MG63 (cell line): ENCODE measurements at regions not wholly inside any gene's neighbourhood (a gene's known extent, or its start where the extent isn't known, plus 50 kb on each side); places are given as distances from the start of the nearest gene placed in this dataset.
"Not testable (repeated sequence)": the region's sequence is repeated elsewhere in the genome, so short reads cannot be mapped to it uniquely, and the experiment has no call there.

Experiments
- DNase-seq: peaks from one replicate; pipeline ENCODE4 v3.0.0-alpha.2; 2020
- H3K27me3 ChIP-seq: fragments of 250-450 bp; sonication (Bioruptor Pico); 2 replicates; pipeline ENCODE4 v1.5.1; 2020; ENCODE audit warnings: mild to moderate bottlenecking, moderate library complexity
- H3K36me3 ChIP-seq: fragments of 250-450 bp; sonication (Bioruptor Pico); 2 replicates; pipeline ENCODE4 v1.5.1; 2020; ENCODE audit warnings: mild to moderate bottlenecking, moderate library complexity
- H3K4me3 ChIP-seq: fragments of 250-450 bp; sonication (Bioruptor Pico); 2 replicates; pipeline ENCODE4 v1.5.1; 2020; ENCODE audit warnings: mild to moderate bottlenecking, moderate library complexity
- H3K9me3 ChIP-seq: fragments of 250-450 bp; sonication (Bioruptor Pico); 2 replicates; pipeline ENCODE4 v1.5.1; 2020; ENCODE audit warnings: mild to moderate bottlenecking, moderate library complexity

DNA sequence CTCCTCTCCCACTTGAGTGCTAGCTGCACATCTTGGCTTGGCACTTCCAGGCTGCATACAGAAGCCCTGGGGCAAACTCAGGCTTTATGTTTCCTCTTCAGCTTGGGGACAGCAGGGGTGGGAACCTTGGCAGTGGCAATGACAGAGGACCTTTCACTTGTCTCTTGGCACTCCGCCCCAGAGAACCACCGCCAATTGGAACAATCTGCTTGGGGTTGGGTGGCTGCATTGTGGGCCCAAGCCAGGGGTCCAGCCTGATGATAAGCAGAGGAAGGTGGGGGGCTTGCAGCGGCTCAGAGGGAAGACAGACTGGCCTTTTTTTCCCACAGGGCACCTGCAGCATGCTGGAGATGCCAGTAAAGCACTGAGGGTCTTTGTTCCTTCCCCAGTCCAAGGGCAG is 179.0 kb upstream of the NMUR2 start:
- H3K36me3 ChIP-seq, result no peaks in the 10 kb centered on the region
- DNase-seq, result no peak
- H3K4me3 ChIP-seq, result no peak overlapping the region
- no peaks in the 10 kb centered on the region for H3K9me3 ChIP-seq
- no peaks in the 10 kb centered on the region for H3K27me3 ChIP-seq

DNA sequence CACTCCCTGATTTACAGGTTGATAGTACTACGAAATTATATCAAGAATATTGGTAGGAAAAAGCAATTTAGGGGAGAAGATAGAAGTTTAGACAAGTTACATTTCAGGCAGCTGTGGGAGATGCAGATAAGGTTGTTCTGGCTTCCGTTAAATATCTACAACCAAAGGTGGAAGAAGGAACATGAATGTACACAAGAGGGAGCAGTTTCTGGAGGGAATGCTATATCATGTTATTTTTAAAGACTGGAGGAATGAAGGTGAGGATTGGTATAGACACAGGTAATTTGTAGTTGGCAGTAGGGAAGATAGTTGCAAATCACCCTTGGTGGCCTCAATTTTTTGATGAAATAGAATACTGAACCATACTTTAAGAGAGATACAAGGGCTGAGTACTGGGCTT is 187.3 kb upstream of the NMUR2 start:
- DNase-seq, result no peak
- 0 out of 2 replicates have a peak, but pooled peaks cover 2% of the 10 kb centered on the region for H3K9me3 ChIP-seq

DNA sequence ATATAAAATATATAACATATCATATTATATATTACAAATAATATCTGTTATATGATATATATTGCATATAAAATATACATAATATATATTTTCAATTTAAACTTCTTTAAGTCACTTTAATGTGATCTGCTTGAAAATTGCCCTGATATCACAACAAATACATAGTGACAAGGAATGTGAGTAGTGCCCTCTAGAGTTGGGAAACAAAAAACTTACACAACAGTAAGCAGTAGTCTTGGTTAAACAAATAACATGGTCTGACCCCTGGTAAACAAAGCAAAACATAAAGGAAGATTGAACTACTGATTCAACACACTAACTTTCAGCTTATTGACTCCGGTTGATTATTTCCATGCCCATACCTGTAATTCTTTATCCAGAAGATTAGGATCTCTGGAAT is 188.3 kb upstream of the NMUR2 start:
- no peak overlapping the region for H3K4me3 ChIP-seq
- DNase-seq, result no peak
- no peaks in the 10 kb centered on the region for H3K36me3 ChIP-seq
- H3K27me3 ChIP-seq, result no peaks in the 10 kb centered on the region
- H3K9me3 ChIP-seq, result 0 out of 2 replicates have a peak, but pooled peaks cover 2% of the 10 kb centered on the region

More for the DNA sequence above, 187.3 kb upstream of the NMUR2 start:
- H3K27me3 ChIP-seq, result no peaks in the 10 kb centered on the region
- no peaks in the 10 kb centered on the region for H3K36me3 ChIP-seq
- H3K4me3 ChIP-seq, result no peak overlapping the region

DNA sequence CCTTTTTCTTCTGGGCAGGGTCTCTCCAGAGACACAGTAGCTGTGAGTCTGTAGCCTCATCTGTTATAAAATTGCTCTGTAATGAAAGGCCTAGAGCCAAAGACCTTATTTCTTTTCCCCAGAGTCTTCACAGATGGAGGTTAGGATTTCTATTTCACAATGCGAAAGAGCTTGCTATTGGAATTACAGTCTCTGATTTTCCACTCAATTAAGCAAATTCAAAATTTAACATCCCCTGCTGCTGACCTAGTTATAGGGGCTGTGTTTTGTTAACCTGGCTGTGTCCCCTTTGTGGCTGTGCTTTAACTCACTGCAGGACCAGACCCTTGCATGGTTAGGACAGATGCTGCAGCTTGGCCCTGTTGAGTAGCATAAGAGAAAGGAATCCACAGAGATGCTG is 190.3 kb upstream of the NMUR2 start:
- DNase-seq, result no peak
- no peaks in the 10 kb centered on the region for H3K27me3 ChIP-seq
- H3K4me3 ChIP-seq, result no peak overlapping the region
- H3K9me3 ChIP-seq, result no peaks in the 10 kb centered on the region
- no peaks in the 10 kb centered on the region for H3K36me3 ChIP-seq

DNA sequence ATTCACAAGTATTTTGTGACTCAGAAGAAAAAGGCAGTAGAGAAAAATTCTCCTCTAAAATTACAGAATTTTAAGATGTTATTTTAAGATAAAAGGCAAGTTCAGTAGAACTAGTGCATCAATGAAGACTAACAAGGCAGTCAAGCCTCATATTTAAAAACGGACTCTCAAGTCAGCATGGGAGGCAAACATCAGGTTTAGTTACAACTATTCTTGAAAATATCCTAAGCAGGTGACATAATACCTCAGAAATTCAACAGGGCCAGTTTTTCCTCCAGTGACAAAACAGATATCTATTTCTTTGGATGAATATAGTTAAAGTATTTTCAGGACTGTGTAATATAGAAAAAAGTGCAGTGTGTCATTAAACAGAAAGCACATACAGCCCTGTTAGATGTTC is 194.0 kb upstream of the NMUR2 start:
- Histone ChIP-seq H3K9me3 (no peaks in the 10 kb centered on the region), H3K36me3 (no peaks in the 10 kb centered on the region), H3K4me3 (no peak overlapping the region), H3K27me3 (no peaks in the 10 kb centered on the region; the same call in 1 of the 2 replicates)
- no peak for DNase-seq

DNA sequence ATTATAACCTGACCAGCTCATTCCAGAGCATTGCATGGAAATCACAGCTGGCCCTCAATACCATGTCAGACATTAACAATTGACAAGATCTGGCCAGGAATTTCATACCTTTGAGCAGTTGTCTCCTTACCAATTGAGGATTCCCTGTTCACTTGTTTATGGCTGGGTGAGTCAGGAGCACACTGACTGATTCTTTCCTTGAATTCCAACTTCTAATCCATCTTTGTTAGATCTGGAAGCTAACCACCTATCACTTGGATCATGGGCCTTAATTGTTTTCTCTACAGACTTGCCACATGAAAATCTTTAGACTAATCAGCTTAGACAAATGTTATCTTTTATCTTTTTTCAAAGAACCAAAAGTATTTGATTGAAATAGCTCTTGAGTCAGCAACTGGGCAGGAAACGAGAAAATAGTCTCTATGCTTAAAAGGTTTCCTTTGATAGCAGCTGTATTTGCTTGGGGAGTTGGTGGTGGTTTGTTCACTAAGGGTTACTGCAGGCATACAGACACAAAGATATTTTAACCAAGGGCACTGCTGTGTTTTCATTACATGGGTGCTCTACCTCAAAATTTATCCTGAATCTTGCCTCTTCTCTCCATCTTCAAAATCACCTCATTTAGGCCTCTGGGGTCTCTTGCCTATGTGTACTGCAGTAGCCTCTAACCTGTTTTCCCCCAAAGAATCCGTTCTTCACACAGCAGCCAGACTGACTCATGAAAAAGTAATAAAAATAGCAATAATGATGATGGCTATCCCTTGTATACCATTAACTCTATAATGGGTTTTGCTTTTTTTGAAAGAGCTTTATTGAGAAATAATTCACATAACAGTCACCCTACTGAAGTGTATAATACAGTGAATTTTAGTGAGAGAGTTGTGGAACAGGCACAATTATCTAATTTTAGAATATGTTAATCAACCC is 197.0 kb upstream of the NMUR2 start:
- H3K36me3 ChIP-seq, result no peaks in the 10 kb centered on the region
- no peaks in the 10 kb centered on the region; the same call in 1 of the 2 replicates for H3K27me3 ChIP-seq
- H3K9me3 ChIP-seq, result no peaks in the 10 kb centered on the region
- H3K4me3 ChIP-seq, result no peak overlapping the region
- DNase-seq, result no peak

DNA sequence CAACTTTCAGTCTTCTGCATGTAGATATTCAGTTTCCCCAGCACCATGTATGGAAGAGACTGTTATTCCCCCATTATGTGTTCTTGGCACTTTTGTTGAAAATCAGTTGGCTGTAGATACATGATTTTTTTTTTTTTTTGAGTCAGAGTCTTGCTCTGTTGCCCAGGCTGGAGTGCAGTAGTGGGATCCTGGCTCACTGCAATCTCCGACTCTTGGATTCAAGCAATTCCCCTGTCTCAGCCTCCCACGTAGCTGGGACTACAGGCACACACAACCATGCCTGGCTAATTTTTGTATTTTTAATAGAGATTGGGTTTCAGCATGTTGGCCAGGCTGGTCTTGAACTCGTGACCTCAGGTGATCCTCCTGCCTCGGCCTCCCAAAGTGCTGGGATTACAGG is 201.0 kb upstream of the NMUR2 start:
- not testable (repeated sequence) for H3K9me3 ChIP-seq, H3K27me3 ChIP-seq, DNase-seq, H3K4me3 ChIP-seq, H3K36me3 ChIP-seq

DNA sequence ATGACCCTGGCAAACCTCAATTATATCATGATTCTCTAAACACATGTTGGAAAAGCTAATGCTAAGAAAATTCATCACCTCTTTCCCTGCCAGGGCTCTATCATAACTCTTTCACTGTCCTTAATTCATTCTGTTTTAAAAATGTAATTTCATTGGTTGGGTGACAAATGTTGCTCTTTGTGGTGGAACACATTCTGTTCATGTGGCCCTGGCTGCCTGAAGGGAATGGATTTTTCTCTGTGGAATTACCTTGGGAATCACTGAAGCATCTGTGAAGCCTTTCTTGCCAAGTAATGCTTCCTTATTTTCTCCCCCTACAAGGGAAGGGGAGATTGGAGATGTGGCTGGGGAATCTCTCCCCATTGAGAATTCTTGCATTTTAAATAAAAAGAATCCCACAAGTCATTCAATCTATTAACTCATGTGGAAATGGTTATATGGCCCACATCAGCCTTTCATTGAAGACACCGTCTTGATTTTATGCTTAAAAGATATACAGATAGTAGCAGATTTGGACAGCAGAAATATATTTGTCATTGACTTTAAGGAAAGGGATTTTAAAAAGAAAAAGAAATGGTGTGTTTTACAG is 201.8 kb upstream of the NMUR2 start:
- Histone ChIP-seq H3K27me3 (no peaks in the 10 kb centered on the region; the same call in 1 of the 2 replicates), H3K36me3 (no peaks in the 10 kb centered on the region), H3K4me3 (no peak overlapping the region), H3K9me3 (no peaks in the 10 kb centered on the region)
- DNase-seq, result no peak

DNA sequence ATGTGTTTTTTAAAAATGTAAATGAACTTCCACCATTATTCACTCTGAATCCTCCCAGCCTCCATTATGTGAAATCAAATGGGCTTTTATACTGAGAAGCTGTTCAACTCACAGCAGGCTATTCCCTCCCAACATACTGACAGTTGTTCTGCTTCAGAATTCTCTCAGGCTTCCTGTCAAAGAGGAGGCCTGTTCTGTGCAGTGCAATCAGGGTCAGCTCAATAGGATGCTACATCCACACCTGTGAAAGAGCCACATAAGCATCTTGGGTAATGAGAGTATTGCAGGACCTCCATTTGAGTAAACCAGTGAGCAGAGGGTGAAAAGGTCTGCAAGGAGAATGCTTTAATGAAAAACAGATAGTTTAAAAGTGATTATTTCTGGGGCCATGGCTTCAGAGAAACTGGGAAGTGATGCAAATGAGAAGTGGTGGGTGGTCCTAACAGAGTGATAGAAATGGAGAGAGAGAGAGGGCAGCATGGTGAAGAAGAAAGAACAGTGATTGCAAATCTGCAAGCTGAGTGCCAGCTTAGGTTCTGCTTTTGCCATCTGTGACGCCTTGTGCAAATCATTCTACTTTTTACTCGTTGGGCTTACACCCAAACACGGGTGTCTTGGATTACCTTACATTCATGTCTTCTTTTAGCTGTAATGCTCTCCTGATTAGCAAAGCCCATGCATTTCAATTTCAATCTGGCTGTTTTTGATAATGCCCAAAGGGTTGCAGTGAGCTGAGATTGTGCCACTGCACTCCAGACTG is 202.5 kb upstream of the NMUR2 start:
- H3K36me3 ChIP-seq, result no peaks in the 10 kb centered on the region
- no peaks in the 10 kb centered on the region for H3K9me3 ChIP-seq
- no peaks in the 10 kb centered on the region for H3K27me3 ChIP-seq
- H3K4me3 ChIP-seq, result no peak overlapping the region
- DNase-seq, result no peak

DNA sequence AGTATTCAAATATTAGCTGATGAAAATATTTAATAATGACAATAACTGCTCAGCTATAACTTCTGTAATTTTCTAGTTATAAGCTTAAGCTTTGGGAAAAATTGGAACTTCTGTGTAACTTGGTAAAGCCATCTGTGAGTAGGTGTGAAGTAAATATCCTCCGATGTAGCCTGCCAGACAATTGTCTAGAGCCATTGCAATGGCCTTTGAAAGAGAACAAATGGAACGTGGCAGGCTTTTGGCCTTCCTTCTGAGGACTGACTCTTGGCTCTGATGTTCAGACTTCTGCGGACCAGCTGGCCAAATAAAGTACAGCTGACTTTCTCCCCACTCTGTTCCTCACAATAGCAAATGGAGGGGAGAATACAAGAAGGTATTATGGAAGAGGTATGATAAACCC is 203.4 kb upstream of the NMUR2 start:
- DNase-seq, result no peak
- H3K9me3 ChIP-seq, result no peaks in the 10 kb centered on the region
- no peak overlapping the region for H3K4me3 ChIP-seq
- no peaks in the 10 kb centered on the region; the same call in 1 of the 2 replicates for H3K27me3 ChIP-seq
- no peaks in the 10 kb centered on the region for H3K36me3 ChIP-seq

DNA sequence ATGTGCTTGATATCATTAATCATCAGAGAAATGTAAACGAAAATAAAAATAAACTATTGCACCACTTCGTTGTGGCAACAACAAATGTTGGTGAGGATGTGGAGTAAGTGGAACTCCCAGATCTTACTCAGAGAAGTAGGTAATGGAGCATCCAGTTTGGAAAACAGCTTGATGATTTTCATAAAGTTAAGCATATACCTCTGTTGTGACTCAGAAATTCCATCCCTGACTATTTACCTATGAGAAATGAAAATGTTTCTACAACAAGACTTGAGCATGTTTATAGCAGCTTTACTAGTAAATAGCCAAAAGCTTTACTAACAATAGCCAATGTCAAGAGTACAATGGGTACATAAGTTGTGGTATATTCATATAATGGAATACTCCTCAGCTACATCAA is 214.7 kb upstream of the NMUR2 start:
- no peaks in the 10 kb centered on the region for H3K9me3 ChIP-seq

DNA sequence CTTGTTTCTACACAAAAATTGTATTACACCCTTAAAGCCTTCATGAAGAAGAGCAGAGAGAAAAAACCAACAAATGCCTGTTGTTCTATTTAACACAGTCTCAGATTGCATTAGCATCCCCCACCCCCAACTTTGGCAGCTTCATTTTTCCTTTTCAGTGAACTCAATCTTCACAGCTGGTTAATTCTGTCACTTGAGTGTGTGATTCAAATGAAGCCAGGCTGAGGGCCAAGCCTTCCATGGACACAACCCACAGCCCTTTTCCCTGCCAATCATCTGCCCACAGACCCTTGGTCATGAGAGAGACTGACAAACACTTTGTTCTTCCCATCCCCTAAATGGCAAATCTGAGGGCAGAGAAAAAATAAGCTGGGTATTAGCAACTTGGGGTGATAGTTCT is 217.5 kb upstream of the NMUR2 start:
- Histone ChIP-seq H3K4me3 (no peak overlapping the region), H3K36me3 (no peaks in the 10 kb centered on the region), H3K27me3 (no peaks in the 10 kb centered on the region), H3K9me3 (no peaks in the 10 kb centered on the region)
- DNase-seq, result no peak

More for the DNA sequence above, 214.7 kb upstream of the NMUR2 start:
- H3K36me3 ChIP-seq, result no peaks in the 10 kb centered on the region
- no peak for DNase-seq
- H3K4me3 ChIP-seq, result no peak overlapping the region
- H3K27me3 ChIP-seq, result no peaks in the 10 kb centered on the region

DNA sequence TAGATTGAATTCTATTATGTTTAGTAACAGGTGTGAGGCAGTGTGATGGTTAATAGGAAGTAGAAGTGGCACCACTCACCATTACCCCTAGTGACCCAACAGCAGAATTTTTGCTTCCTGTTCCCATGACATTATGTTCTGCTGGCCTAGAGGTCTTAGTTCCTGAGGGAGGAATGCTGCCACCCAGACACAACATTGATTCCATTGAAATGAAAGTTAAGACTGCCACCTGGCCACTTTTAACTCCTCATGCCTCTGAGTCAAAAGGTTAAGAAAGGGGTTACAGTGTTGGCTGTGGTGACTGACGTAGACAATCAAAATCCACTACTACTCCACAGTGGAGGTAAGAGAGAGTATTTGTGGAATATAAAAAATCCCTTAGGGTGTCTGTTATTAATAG is 218.9 kb upstream of the NMUR2 start:
- Histone ChIP-seq H3K36me3 (no peaks in the 10 kb centered on the region), H3K4me3 (no peak overlapping the region), H3K9me3 (no peaks in the 10 kb centered on the region), H3K27me3 (no peaks in the 10 kb centered on the region)
- DNase-seq, result no peak

DNA sequence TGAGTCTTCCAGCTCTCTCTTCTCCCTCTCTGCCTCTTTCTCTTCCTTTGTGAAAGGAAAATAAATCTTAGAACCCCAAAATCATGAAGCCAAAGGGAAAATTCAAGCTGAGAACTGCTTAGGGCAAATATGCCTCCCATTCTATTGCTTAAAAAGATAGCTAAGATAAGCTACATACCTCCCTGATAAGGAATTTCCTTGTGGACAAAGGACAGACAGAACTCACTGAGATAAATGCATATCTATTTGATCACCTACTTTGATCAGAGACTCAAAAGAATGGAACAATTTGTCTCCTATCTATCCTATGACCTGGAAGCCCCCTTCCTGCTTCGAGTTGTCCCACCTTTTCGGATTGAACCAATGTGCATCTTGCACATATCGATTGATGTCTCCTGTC is 220.6 kb upstream of the NMUR2 start:
- no peak for DNase-seq
- Histone ChIP-seq H3K4me3 (no peak overlapping the region), H3K36me3 (no peaks in the 10 kb centered on the region), H3K9me3 (no peaks in the 10 kb centered on the region), H3K27me3 (no peaks in the 10 kb centered on the region)

DNA sequence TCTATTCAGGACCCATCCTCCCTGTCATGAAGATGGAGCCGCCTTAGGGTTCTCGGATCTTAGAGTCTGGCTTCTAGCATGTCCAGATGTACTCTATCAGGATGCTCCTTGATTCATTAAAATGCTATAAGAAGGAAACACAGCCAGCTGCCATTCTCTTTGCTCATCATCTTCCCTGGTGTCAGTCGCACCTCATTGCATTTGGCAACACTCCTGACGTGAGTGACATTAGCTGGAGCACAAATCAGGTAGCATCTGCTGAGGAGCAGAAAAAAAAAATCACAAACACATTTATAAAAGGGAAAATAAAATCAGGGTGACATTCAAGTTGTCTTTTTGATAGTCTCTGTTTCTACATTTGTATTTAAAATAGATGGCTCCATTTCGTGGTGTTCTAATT is 226.1 kb upstream of the NMUR2 start:
- Histone ChIP-seq H3K9me3 (no peaks in the 10 kb centered on the region), H3K36me3 (no peaks in the 10 kb centered on the region), H3K4me3 (no peak overlapping the region), H3K27me3 (peaks cover 4% of the 10 kb centered on the region; the same call in 1 of the 2 replicates)
- DNase-seq, result no peak

DNA sequence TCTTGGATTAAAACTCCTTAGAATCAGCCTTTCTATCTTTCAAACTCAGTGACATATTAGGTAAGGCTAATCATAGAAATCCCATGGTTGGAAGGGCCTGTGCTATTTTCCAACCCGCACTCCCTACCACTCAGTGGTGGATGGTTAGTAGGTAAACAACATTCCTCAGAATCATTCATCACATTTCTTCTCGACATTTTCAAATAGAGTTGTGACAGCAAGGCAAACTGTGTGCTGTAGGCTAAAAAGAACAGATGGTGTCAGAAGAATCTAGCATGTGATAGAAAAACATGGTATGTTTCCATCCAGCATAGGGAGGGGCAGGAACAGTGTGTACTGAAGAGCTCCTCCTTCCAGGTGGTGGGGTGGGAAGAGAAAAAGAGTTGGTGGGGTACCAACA is 227.3 kb upstream of the NMUR2 start:
- no peak for DNase-seq
- no peak overlapping the region for H3K4me3 ChIP-seq
- peaks cover 4% of the 10 kb centered on the region; the same call in 1 of the 2 replicates for H3K27me3 ChIP-seq
- no peaks in the 10 kb centered on the region for H3K36me3 ChIP-seq
- no peaks in the 10 kb centered on the region for H3K9me3 ChIP-seq

DNA sequence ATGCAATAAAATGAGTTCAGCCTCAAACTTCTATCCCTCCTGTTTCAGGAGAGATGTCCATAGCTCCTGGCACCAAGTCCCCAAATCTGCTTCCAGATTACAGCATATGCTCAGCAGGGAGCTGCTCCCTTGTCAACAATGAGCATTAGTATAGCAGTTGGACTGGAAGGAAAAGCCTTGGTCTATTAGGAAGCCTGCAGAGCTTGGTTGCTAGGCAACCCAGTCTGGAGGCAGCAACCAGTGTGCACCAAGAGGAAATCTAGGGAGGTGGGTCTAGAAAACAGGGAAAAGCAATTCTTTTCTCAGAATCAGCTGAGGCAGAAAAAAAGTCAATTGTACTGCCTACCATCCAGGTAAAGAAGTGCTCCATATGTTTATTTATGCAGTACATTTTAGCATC is 229.5 kb upstream of the NMUR2 start:
- no peaks in the 10 kb centered on the region for H3K9me3 ChIP-seq
- peaks cover 4% of the 10 kb centered on the region; the same call in 1 of the 2 replicates for H3K27me3 ChIP-seq
- no peak overlapping the region for H3K4me3 ChIP-seq
- no peaks in the 10 kb centered on the region for H3K36me3 ChIP-seq
- no peak for DNase-seq
